ENCODE measurements at regions not wholly inside any gene's neighbourhood (a gene's known extent, or its start where the extent isn't known, plus 50 kb on each side); places are given as distances from the start of the nearest gene placed in this dataset.

- no peak for DNase-seq (ENCODE audit: low spot score)
Observed at GRCh38 chr4:53775381-53775780, 184.1 kb upstream of the LNX1 start.

- DNase-seq (ENCODE audit: low spot score) = no peak
Observed at GRCh38 chr4:53771326-53771725, 180.0 kb upstream of the LNX1 start.

- peak; percentile 82 for DNase-seq (ENCODE audit: low spot score)
Observed at GRCh38 chr4:53767482-53767881, 176.2 kb upstream of the LNX1 start.

GRCh38 chr4:53764761-53765490, 173.6 kb upstream of the LNX1 start:
- no peak for DNase-seq (ENCODE audit: low spot score)

- DNase-seq (ENCODE audit: low spot score) = peak; percentile 82
Observed at GRCh38 chr4:53763813-53764597, 172.7 kb upstream of the LNX1 start.

GRCh38 chr4:53755656-53756055, 164.4 kb upstream of the LNX1 start:
- DNase-seq (ENCODE audit: low spot score) = no peak

GRCh38 chr4:53752124-53752523, 160.8 kb upstream of the LNX1 start:
- DNase-seq (ENCODE audit: low spot score) = no peak

GRCh38 chr4:53748328-53748772, 157.1 kb upstream of the LNX1 start:
- no peak for DNase-seq (ENCODE audit: low spot score)

- DNase-seq (ENCODE audit: low spot score) = no peak
Observed at GRCh38 chr4:53747401-53747800, 156.1 kb upstream of the LNX1 start.

GRCh38 chr4:53744446-53745160, 153.3 kb upstream of the LNX1 start:
- no peak for DNase-seq (ENCODE audit: low spot score)

- peak; percentile 63 for DNase-seq (ENCODE audit: low spot score)
Observed at GRCh38 chr4:53734584-53735353, 143.5 kb upstream of the LNX1 start.

- DNase-seq (ENCODE audit: low spot score) = no peak
Observed at GRCh38 chr4:53734182-53734581, 142.9 kb upstream of the LNX1 start.

GRCh38 chr4:53732661-53733060, 141.4 kb upstream of the LNX1 start:
- DNase-seq (ENCODE audit: low spot score) = no peak

GRCh38 chr4:53730031-53730805, 138.9 kb upstream of the LNX1 start:
- DNase-seq (ENCODE audit: low spot score) = no peak

GRCh38 chr4:53722110-53722509, 130.8 kb upstream of the LNX1 start:
- DNase-seq (ENCODE audit: low spot score) = no peak

- DNase-seq (ENCODE audit: low spot score) = no peak
Observed at GRCh38 chr4:53721263-53721662, 130.0 kb upstream of the LNX1 start.

- DNase-seq (ENCODE audit: low spot score) = no peak
Observed at GRCh38 chr4:53720776-53721175, 129.5 kb upstream of the LNX1 start.

- no peak for DNase-seq (ENCODE audit: low spot score)
Observed at GRCh38 chr4:53717064-53717549, 125.8 kb upstream of the LNX1 start.

GRCh38 chr4:53716471-53717063, 125.3 kb upstream of the LNX1 start:
- DNase-seq (ENCODE audit: low spot score) = no peak

- peak; percentile 35 for DNase-seq (ENCODE audit: low spot score)
Observed at GRCh38 chr4:53716011-53716410, 124.7 kb upstream of the LNX1 start.

Data from AG08395 (cell line).